ENCODE measurements at regions not wholly inside any gene's neighbourhood (a gene's known extent, or its start where the extent isn't known, plus 50 kb on each side); places are given as distances from the start of the nearest gene placed in this dataset.

DNA sequence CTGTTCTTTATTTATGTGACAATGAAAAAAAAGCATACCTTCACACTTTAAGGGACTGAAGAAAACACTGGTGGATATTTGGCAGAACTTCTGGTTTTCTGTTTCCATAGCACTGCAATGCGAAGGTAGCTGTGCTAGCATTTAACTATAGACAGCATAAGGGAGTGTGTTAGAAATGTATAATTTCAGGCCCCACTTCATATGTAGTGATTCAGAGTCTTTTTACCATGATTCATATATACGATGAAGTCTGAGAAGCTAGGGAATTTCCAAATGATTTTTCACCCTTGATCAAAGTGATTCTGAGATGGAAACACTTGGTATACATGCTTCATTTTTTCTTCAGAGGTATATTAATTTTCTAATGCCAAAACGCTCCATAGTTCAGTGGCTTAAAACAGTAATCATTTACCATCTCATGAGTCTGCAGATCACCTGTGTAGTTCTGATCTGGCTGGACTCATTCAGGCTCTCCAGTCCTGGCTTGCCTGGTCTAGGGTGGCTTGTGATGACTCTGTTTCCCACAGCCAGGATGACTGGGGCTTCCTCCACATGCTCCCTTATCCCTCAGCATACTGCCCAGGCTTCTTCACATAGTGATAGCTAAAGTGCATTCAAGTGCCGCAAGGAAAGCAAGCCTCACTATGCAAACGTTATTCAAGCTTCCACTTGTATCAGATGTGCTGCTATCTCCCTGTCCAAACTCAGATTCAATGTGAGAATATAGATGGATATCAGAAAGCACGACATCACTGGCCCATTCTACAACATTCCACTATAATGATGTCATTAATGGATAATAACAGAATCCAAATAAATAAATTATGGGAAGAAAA lies 790.1 kb downstream of the TECRL start:
- no peak for DNase-seq

DNA sequence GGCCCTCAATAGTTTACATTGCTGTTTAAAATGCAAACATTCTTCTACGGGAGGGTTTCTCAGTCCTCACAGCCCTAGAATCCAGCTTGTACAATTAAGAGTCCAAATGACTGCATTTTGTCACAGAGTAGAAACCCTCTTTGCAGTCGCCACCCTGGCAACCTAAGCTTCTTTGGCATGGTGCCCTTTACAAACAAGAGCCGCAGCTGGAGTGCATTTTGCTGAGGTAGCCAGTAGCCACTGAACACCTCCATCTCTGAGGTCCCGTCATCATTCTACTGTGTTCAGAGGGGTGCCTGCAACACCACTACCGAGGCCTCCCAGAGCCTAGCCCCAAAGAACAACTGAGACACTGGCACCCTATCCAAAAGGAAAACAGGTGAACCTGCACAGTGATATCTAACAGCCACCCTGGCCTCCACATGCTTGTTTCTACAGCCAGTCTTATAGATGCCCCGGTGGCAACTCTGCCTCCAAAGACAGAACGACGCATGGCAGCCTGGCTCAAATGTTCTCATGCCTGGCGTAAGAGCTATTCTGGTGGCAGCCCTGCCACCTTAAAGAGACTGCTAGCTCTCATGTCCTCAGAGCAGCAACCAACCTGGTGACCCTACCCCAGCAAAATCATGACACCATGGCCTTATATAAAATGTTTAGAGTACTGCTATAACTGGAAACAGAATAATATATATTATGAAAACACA lies 801.9 kb downstream of the TECRL start:
- DNase-seq = no peak

DNA sequence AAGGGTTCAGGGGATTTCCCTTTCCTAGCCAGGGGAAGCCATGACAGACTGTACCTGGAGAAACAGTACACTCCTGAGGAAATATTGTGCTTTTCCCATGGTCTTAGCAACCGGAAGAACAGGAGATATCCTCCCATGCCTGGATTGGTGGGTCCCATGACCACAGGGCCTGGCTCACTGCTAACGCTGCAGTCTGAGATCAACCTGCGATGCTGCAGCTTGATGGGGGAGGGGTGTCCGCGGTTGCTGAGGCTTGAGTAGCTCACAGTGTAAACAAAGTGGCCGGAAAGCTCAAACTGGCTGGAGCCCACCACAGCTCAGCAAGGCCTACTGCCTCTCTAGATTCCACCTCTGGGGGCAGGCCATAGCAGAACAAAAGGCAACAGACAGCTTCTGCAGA lies 819.5 kb downstream of the TECRL start:
- DNase-seq = no peak

DNA sequence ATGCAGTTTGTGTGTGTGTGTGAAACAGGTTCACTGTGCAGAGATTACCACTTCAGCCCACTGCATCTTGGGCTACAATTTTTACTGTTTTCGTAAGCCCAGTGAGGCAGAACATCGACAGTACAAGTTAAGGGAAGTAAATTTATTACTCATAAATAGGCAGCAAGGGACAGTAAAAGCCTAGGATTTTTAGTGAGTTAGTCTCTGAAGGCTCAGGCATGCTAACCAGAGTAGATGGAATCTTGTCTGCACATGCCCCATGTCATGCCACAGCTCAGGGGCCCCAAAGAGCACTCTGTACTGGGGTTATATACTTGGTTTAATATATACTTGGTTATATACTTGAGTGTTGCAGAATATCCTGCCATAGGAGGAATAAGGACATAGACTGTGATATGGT lies 825.7 kb downstream of the TECRL start:
- DNase-seq = no peak

DNA sequence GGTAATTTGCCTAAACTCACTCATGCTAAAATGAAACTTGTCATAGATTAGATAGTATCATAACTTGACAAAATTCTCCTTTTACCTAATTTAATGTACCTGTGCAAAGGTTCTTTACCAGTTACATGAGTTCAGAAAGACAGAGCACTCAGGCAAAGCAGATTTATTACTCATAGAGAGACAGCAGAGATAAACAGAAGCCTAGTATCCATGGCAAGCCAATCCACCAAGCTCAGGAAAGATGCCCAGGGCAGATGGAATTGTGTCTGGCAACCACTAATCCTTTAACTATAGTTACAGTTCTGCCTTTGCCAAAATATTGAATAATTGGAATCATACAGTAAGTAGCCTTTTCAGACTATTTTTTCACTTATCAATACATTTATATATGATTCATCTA lies 826.2 kb downstream of the TECRL start:
- DNase-seq = no peak

DNA sequence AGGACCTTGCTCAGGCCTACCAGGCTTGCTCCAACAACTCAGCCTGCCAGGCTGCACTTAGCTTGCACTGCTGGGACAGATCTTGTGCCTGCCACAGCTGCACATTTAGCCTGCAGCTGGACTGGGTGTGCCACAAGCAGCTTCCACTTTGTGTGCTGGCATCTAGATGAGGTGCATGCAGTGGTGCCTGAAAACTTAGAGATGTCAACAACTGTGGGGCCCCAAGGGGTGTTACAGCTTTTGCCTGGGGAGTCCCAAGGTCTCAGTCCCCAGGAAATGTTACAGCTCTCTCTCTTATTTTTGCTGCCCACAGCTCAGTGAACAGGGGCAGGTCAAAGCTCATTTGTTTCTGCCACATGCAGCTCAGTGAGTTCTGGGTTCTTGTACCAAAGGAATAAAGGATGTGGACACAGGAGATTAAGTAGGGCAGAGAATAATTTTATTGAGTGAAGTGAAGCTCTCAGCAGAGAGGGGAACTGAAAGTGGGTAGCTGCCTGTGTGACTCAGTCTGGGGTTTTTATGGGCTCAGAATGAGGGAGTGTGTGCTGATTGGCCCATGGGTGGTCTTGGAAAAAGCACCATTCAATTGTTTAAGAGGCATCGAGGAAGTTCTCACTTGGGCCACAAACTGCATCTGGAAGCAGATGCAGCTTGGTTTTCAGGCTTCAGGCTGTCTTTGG lies 828.3 kb downstream of the TECRL start:
- no peak for DNase-seq

DNA sequence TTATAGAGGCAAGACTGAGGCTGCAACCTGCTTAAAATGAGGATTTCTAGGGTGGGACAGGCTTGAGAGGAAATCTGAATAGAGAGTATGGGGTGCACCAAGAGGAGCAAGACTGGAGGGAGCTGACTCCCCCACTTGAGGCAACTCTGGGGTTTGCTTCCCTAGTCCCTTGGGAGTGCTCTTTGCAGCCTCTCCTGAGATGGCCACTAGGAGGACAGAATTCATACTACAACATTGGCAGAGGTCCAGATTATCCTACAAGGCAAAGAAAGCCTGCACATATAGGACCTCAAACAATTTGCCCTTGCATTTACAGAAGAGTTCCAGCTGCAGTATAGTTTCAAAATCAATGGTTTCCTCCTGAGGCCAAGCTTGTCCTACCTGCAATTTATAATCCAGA lies 830.9 kb downstream of the TECRL start:
- DNase-seq = no peak

DNA sequence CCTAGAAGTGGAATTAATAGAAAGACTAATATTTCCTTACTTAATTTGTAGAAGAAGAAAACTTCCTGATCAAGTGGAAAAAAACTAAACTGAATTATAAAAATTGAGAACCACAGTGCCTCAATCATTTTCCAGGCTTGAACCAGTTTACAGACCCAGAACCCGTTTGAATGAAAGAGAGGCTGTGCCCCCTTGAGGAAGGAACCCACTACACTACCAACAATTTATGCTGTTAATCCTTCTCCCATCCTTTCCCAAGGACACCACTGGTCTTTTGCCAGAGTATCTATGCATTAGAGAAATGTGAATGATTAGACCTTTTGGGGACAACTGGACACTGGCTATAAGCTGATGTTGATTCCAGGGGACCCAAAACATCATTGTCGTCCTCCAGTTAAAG lies 842.6 kb downstream of the TECRL start:
- no peak for DNase-seq

DNA sequence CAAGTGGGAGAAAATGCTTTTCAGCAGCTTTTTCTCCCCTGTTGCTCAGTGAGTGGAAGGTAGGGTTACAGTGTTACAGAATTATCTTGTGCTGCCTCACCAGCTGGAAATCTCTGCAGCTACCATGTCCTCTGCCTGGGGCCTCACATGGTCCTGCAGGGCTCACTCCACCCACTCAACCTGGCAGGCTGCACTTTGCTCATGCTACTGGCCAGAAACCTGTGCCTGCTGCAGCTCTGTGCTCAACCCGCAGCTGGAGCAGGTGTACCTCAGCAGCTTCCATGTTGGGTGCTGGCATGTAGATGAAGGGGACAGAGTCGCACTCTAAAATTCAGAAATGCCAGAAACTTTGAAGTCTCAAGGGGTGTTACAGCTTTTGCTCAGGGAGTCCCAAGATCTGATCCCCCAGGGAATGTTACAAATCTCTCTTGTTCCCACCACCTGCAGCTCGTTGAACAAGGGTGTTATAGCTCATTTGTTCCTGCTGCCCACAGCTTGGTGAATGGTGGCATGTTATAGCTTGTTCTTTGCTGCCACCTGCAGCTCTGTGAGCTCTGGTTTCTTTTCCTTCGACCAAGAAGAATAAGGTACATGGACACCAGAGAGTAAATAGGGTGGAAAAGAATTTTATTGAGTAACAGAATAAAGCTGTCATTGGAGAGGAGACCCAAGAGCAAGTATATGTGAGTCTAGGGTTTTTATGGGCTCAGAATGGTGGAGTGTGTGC lies 845.8 kb downstream of the TECRL start:
- DNase-seq = peak; percentile 2

DNA sequence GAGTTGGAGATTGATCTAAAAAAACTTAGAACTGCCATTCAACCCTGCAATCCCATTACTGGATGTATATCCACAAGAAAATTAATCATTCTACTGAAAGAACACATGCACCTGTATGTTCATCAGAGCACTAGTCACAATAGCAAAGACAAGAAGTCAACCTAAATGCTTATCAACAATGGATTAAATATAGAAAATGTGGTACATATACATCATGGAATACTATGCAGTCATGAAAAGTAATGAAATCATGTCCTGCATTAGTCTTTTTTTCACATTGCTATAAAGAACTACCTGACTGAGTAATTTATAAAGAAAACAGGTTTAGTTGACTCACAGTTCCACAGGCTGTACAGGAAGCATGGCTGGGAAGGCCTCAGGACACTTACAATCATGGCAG lies 850.5 kb downstream of the TECRL start:
- no peak for DNase-seq

DNA sequence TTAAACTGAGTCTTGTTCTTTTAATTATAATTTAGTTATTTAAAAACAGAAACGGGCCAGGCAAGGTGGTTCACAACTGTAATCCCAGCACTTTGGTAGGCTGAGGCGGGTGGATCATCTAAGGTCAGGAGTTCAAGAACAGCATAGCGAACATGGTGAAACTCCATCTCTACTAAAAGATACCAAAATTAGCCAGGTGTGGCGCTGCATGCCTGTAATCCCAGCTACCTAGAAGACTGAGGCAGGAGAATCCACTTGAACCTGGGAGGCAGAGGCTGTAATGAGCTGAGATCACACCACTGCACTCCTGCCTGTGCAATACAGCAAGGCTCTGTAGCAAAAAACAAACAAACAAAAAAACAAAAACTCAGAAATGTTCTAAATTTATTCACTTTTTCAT lies 852.9 kb downstream of the TECRL start:
- DNase-seq = no peak

DNA sequence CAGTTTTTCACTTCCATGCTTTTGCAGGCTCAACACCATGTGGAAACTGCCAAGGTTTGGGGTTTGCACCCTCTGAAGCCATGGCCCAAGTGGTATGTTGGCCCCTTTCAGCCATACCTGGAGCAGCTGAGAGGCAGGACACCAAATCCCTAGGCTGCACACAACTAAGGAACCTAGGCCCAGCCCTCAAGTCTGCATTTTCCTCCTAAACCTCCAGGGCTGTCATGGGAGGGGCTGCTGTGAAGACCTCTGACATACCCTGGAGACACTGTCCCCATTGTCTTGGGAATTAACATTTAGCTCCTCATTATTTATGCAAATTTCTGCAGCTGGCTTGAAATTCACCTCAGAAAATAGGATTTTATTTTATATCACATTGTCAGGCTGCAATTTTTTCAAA lies 856.1 kb downstream of the TECRL start:
- DNase-seq = no peak

DNA sequence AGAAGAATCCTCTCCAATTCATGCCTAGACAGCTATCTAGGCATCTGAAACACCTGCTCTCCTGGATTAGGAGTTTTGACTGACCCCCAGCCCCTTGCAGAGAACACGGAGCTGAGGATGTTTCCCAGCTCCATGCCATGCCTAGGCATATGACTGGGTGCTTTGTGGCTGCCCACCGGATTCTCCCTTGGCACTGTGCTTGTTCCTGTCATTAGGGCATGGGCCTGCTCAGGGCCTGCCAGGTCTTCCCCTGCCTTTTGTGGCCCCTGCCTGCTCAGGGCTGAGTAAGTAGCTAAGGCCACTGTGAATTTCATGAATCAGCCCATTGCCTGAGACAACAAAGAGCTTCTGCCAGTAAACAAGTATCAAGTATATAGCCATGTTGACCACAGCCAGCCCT lies 867.4 kb downstream of the TECRL start:
- DNase-seq = no peak

DNA sequence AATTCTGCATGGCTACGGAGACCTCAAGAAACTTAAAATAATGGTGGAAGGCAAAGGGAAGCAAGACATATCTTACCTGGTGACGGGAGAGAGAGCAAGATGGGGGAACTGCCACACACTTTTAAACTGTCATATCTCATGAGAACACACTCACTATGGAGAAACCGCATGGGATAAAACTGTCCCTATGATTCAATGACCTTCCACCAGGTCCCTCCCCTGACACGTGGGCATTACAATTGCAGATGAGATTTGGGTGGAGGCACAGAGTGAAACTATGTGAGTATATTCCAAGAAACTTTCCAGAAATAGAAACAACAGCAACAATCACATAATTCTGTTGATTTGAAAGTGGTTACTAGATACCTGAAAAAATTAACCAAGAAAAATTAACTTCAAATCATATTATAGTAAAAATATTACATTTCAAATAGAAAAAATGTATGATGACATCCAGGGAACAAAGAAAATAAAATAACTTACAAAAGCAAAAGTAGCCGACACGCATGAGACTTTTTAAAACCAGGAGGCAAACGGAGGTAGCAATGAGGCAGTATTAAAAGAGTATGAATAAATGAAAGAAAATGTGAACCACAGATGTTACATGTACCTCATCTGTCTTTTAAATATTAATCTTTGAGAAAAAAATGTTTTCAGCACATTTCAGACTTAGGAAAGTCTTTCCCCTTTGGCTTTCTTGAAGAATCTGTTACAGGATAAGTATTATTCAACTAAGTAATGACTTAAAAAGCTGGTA lies 879.5 kb downstream of the TECRL start:
- no peak for DNase-seq

DNA sequence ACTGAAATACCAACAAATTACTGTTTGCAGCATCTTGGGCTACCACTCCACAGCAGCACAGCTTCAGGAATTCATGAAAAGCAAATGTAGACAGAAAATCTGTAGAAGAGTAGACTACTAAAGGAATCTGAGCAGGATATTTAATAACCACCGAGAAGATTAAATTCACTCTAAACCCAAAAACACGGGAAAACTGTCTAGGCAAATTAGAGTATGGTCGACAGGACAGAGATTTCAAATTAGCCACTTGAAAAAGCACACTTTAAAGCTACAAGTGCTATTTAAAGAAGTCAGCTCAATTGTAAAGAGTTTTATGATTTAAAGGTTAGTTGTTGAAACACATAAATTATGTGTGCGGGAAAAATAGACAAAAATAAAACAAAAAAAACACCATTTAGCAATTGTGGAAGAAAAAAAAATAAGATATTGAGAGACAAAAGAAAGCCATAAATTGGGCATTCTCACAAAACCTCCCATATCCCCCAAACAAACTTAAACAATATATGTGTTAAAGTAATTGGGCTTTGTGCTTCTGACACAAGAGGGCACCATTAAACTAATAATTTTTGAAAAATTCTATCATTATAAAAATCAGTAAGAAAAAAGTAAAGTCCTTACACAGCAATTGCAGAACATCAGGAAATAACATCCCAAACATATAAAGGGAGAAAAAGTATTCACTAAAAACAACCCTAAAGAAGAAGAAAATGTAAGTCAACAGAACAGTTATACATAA lies 880.8 kb downstream of the TECRL start:
- DNase-seq = no peak

DNA sequence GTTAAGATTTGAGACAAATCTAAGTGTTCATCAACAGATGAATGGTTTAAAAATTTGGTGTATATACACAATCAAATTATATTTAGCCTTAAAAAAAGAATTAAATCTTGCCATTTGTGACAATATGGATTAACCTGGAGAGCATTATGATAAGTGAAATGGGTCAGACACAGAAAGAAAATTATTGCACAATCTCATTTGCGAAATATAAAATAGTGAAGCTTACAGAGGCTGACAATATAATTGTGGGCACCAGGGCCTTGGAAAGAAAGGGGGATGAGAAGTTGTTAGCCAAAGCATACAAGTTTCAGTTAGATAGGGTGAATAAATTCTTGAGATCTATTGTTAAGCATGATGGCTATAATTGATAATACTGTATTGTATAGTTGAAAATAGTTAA lies 883.0 kb downstream of the TECRL start:
- DNase-seq = no peak

DNA sequence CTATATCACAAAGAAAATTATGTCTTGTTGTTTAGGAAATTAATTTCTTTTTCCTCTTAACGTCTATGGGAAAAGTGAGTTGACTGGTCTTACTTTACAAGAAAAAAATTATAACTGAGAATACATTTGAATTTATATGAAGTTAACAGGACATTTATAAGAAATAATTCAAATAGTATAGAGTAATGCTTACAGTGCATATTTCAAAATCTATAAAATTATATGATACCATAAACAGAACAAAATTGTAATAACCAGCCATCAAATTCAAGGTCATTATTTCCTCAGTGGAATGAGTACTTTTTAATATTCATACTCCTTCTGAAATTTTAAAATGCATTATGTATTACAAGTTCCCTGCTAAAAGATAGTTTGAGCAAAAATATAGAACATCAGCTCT lies 884.5 kb downstream of the TECRL start:
- no peak for DNase-seq

DNA sequence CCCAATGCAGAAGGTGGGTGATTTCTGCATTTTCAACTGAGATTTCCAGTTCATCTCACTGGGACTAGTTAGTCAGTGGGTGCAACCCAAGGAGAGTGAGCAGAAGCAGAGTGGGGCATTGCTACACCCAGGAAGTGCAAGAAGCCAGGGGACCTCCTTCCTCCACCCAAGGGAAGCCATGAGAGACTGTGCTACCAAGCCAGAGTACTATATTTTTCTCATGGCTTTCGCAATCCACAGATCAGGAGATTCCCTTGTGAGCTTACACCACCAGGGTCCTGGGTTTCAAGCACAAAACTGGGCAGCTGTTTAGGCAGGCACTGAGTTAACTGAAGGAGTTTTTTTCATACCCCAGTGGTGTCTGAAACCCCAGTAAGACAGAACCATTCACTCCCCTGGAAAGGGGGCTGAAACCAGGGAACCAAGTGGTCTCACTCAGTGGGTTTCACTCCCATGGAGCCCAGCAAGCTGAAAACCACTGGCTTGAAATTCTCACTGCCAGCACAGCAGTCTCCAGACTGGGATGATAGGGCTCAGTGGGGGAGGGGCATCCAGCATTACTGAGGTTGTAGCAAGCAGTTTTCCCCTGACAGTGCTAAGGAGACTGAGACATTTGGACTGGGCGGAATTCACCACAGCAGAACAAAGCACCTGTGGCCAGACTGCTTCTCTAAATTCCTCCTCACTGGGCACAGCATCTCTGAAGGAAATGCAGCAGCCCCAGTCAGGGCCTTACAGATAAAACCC lies 903.4 kb downstream of the TECRL start:
- no peak for DNase-seq

DNA sequence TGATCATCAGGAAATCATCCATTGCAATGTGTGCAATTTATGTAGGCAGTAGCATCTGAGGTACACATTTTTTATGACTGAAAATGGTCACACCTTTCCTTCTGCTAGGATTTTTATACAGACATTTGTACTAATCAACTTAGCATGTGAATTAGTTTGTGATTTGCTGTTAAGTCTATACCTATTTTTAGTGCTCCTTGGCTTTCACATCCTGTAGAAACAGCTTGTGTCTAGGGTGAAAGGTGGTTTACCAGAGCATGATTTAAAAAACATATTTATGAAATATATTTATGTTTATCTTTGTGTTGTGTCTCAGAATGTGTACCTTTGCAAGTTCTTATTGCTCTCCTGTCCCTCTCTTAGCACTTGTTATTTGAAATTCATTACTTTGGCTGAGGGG lies 916.0 kb downstream of the TECRL start:
- no peak for DNase-seq

DNA sequence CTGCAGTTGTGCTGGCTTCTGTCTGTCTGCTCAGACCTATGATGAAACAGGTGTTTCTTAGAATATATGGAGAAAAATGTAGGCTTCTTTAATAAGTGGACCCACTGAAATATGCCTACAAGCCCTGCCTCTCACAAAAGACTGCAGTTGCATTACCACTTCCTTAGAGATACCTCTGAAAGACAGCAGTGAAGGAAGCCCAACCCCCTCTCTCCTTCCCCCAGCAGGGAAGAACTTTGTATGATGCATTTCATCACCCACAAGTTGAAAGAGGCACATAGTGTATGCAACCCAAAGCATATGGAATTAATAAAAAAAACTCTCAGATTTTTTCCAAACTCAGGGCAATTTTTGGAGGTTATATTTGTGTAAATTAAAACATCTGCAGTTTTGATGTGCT lies 916.7 kb downstream of the TECRL start:
- peak; percentile 37 for DNase-seq

DNA sequence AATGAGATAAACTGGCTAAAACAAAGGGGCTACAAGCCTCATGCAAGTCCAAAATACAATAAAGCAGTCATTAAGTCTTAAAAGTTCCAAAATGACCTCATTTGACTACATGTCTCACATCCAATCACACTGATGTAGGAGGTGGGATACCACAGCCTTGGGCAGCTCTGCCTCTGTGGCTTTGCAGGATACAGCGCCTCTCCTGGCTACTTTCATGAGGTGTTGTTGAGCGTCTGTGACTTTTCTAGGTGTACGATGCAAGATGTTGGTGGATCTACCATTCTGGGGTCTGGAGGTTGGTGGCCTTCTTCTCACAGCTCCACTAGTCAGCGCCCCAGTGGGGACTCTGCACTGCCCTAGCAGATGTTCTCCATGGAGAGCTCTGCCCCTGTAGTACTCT lies 944.9 kb downstream of the TECRL start:
- no peak for DNase-seq

Measured in fibroblast of skin of scalp (primary cell).